Neural cell (in vitro differentiated cells): ENCODE measurements at regions not wholly inside any gene's neighbourhood (a gene's known extent, or its start where the extent isn't known, plus 50 kb on each side); places are given as distances from the start of the nearest gene placed in this dataset.
A peak's percentile ranks its signal among the peaks of the same experiment; 100 is the strongest.

Source experiments
- H2AFZ ChIP-seq: fragments of 200-600, 300-800 bp; sonication (generic), shearing (Covaris generic); 2 replicates; pipeline ENCODE4 v1.6.0; 2014; ENCODE audit warnings: low read depth, mild to moderate bottlenecking, antibody characterized with exemption, low read length, moderate library complexity
- H3F3A ChIP-seq: fragments of 200-600 bp; shearing (Covaris generic); 2 replicates; pipeline ENCODE4 v1.6.1; 2016; ENCODE audit warnings: mild to moderate bottlenecking, moderate library complexity, mixed read lengths, antibody characterized with exemption, low read length; ENCODE audit not compliant: insufficient read depth, poor library complexity, severe bottlenecking
- H3K27ac ChIP-seq: fragments of 200-600, 300-800 bp; sonication (generic), shearing (Covaris generic); 2 replicates; pipeline ENCODE4 v1.5.1; 2014; ENCODE audit warnings: mild to moderate bottlenecking, low read length, moderate library complexity
- H3K27me3 ChIP-seq: fragments of 300-800, 200-600 bp; sonication (generic), shearing (Covaris generic); 2 replicates; pipeline ENCODE4 v1.6.0; 2014; ENCODE audit warnings: mild to moderate bottlenecking, low read depth, low read length, moderate library complexity; ENCODE audit not compliant: insufficient read depth
- H3K36me3 ChIP-seq: fragments of 300-800, 200-600 bp; sonication (generic), shearing (Covaris generic); 2 replicates; pipeline ENCODE4 v1.5.1; 2014; ENCODE audit warnings: mild to moderate bottlenecking, antibody characterized with exemption, low read length, moderate library complexity; ENCODE audit not compliant: insufficient read depth
- H3K4me2 ChIP-seq: fragments of 300-800, 200-600 bp; sonication (generic), shearing (Covaris generic); 2 replicates; pipeline ENCODE4 v1.6.0; 2014; ENCODE audit warnings: mild to moderate bottlenecking, low read length
- H3K4me3 ChIP-seq: fragments of 300-800, 200-600 bp; sonication (generic), shearing (Covaris generic); 2 replicates; pipeline ENCODE4 v1.5.1; 2014; ENCODE audit warnings: mild to moderate bottlenecking, low read length, moderate library complexity
- H3K79me2 ChIP-seq: fragments of 200-600 bp; shearing (Covaris generic); replicated peaks from 2 replicates; pipeline ENCODE4 v1.6.0; 2014; ENCODE audit warnings: mild to moderate bottlenecking, low read length, moderate library complexity; ENCODE audit not compliant: insufficient read depth
- H3K9ac ChIP-seq: fragments of 300-800, 200-600 bp; sonication (generic), shearing (Covaris generic); 2 replicates; pipeline ENCODE4 v1.6.1; 2016; ENCODE audit warnings: mild to moderate bottlenecking, low read length, mixed read lengths
- H3K9me2 ChIP-seq: fragments of 200-600 bp; shearing (Covaris generic); 2 replicates; pipeline ENCODE4 v1.6.1; 2016; ENCODE audit warnings: mild to moderate bottlenecking, low read length, mixed read lengths; ENCODE audit not compliant: insufficient read depth
- H3K9me3 ChIP-seq: fragments of 200-600, 300-800 bp; sonication (generic), shearing (Covaris generic); 2 replicates; pipeline ENCODE4 v1.6.1; 2016; ENCODE audit warnings: mild to moderate bottlenecking, mixed run types, low read length, moderate library complexity, mixed read lengths
- H4K20me1 ChIP-seq: fragments of 200-600 bp; shearing (Covaris generic); 2 replicates; pipeline ENCODE4 v1.6.1; 2016; ENCODE audit warnings: mild to moderate bottlenecking, mixed run types; ENCODE audit not compliant: insufficient read depth
- EP300 ChIP-seq: fragments of 450-650 bp; conservative IDR thresholded peaks from 2 replicates; pipeline ENCODE4 v1.6.1; 2014; ENCODE audit warnings: antibody characterized with exemption, mild to moderate bottlenecking, moderate library complexity; ENCODE audit not compliant: poor library complexity, severe bottlenecking
- EZH2 ChIP-seq: fragments of 200-600, 300-800 bp; shearing (Covaris generic), sonication (generic); IDR thresholded peaks from 2 replicates; pipeline ENCODE4 v1.6.1; 2014; ENCODE audit warnings: antibody characterized with exemption, low read length, borderline replicate concordance, mild to moderate bottlenecking; ENCODE audit not compliant: insufficient read depth, poor library complexity, severe bottlenecking
- MXI1 ChIP-seq: fragments of 450-650 bp; conservative IDR thresholded peaks from 2 replicates; pipeline ENCODE4 v1.6.1; 2014; ENCODE audit warnings: antibody characterized with exemption, mild to moderate bottlenecking; ENCODE audit not compliant: poor library complexity, severe bottlenecking
- POLR2AphosphoS5 ChIP-seq: IDR thresholded peaks from 2 replicates; pipeline ENCODE4 v1.6.1; 2012
- RAD21 ChIP-seq: fragments of 450-650 bp; conservative IDR thresholded peaks from 2 replicates; pipeline ENCODE4 v1.6.1; 2014; ENCODE audit warnings: antibody characterized with exemption, mild to moderate bottlenecking, moderate library complexity
- REST ChIP-seq: IDR thresholded peaks from 2 replicates; pipeline ENCODE4 v1.6.1; 2012; ENCODE audit warnings: borderline replicate concordance
- SMC3 ChIP-seq: fragments of 450-650 bp; conservative IDR thresholded peaks from 2 replicates; pipeline ENCODE4 v1.6.1; 2014; ENCODE audit warnings: antibody characterized with exemption, mild to moderate bottlenecking, moderate library complexity; ENCODE audit not compliant: poor library complexity
- TAF1 ChIP-seq: IDR thresholded peaks from 2 replicates; pipeline ENCODE4 v1.6.1; 2012; ENCODE audit warnings: low read depth
- TF ChIP-seq, protein P1 (sequence below): fragments of 450-650 bp; IDR thresholded peaks from 2 replicates; pipeline ENCODE4 v1.5.1; 2014; ENCODE audit warnings: antibody characterized with exemption, mild to moderate bottlenecking, moderate library complexity; ENCODE audit not compliant: poor library complexity, severe bottlenecking

DNA sequence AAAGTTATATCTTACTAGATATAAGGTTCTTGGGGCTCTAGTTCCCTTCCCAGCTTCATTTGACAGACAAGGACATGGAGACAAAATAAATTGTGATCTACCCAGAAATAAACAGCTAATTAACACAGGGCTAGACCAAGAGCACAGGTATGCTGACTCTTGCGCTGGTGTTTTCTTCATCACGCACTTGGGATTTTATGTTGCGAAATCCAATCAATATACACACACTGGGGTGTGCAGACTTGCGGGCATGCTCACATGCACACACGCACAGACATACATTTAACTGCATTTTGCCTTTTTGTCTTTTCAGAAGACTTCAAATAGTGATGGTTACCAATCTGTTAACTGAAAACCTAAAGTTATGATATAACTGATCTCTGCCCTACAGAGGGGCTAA is 91.2 kb downstream of the LRATD1 start:
- peak overlapping the region; percentile 50 for H3K27ac ChIP-seq
- no peaks in the 10 kb centered on the region for H3K9me3 ChIP-seq
- H3F3A ChIP-seq = no peaks in the 10 kb centered on the region
- H3K4me3 ChIP-seq = no peak overlapping the region
- TF ChIP-seq, protein P1, sequence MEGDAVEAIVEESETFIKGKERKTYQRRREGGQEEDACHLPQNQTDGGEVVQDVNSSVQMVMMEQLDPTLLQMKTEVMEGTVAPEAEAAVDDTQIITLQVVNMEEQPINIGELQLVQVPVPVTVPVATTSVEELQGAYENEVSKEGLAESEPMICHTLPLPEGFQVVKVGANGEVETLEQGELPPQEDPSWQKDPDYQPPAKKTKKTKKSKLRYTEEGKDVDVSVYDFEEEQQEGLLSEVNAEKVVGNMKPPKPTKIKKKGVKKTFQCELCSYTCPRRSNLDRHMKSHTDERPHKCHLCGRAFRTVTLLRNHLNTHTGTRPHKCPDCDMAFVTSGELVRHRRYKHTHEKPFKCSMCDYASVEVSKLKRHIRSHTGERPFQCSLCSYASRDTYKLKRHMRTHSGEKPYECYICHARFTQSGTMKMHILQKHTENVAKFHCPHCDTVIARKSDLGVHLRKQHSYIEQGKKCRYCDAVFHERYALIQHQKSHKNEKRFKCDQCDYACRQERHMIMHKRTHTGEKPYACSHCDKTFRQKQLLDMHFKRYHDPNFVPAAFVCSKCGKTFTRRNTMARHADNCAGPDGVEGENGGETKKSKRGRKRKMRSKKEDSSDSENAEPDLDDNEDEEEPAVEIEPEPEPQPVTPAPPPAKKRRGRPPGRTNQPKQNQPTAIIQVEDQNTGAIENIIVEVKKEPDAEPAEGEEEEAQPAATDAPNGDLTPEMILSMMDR = no peak
- no peak for TF ChIP-seq TAF1
- TF ChIP-seq SMC3 = no peak
- TF ChIP-seq RAD21 = no peak
- H2AFZ ChIP-seq = no peak overlapping the region
- no peaks in the 10 kb centered on the region for H3K36me3 ChIP-seq
- no peaks in the 10 kb centered on the region for H3K79me2 ChIP-seq
- H3K27me3 ChIP-seq = no peaks in the 10 kb centered on the region
- H3K9me2 ChIP-seq = no peaks in the 10 kb centered on the region
- H3K4me2 ChIP-seq = peak overlapping the region; percentile 39
- no peaks in the 10 kb centered on the region for H4K20me1 ChIP-seq
- H3K9ac ChIP-seq = no peak overlapping the region

- H3K9me2 ChIP-seq = no peaks in the 10 kb centered on the region
- H3K4me2 ChIP-seq = no peak overlapping the region
- H3K79me2 ChIP-seq = no peaks in the 10 kb centered on the region
- H3F3A ChIP-seq = no peaks in the 10 kb centered on the region
- TF ChIP-seq EZH2 (no peak), EP300 (no peak), POLR2AphosphoS5 (no peak), TAF1 (no peak), SMC3 (no peak), REST (no peak), RAD21 (no peak), MXI1 (no peak)
- TF ChIP-seq, protein P1 = no peak
- no peaks in the 10 kb centered on the region for H3K36me3 ChIP-seq
- H2AFZ ChIP-seq = no peak overlapping the region
- H3K9ac ChIP-seq = no peak overlapping the region
- no peak overlapping the region for H3K4me3 ChIP-seq
- no peaks in the 10 kb centered on the region for H3K27me3 ChIP-seq
- no peak overlapping the region for H3K27ac ChIP-seq
- H4K20me1 ChIP-seq = no peaks in the 10 kb centered on the region
- no peaks in the 10 kb centered on the region for H3K9me3 ChIP-seq
These were observed 103.2 kb downstream of the LRATD1 start for GRCh38 chr2:14735696-14736095.
